ENCODE measurements at regions not wholly inside any gene's neighbourhood (a gene's known extent, or its start where the extent isn't known, plus 50 kb on each side); places are given as distances from the start of the nearest gene placed in this dataset.

- no peak for DNase-seq
Measured at GRCh38 chr15:95265419-95265997, 1034.1 kb downstream of the MCTP2 start.

DNA sequence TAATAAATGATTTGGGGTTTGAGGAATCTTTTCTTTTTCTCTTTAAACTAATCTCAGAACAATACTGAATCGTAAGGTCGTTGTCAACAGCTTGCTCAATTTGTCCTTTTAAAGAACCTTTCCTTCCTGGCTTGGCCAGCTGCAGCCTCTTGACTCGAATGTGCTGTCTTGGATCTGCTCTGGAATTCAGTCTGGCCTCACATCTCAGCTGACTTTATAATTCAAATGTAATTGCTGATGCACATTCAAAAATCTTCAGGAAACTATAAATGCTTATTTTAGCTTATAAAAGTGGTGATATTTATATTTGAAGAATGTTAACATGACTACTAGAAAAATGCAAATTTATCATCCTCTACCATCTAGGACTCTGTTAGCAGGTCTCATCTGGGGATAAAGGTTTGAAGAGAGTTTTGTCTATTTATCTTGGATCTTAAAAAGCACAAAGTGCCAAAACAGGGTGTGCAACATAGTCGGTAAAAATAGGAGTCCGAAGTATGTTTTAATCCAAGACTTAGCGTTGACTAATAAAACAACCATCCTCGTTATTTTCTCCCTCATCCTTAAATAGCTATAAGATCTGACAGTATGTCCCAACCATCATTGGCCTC lies 1035.2 kb downstream of the MCTP2 start:
- no peak for DNase-seq

- no peak for DNase-seq
Measured at GRCh38 chr15:95267481-95267880, 1036.1 kb downstream of the MCTP2 start.

DNA sequence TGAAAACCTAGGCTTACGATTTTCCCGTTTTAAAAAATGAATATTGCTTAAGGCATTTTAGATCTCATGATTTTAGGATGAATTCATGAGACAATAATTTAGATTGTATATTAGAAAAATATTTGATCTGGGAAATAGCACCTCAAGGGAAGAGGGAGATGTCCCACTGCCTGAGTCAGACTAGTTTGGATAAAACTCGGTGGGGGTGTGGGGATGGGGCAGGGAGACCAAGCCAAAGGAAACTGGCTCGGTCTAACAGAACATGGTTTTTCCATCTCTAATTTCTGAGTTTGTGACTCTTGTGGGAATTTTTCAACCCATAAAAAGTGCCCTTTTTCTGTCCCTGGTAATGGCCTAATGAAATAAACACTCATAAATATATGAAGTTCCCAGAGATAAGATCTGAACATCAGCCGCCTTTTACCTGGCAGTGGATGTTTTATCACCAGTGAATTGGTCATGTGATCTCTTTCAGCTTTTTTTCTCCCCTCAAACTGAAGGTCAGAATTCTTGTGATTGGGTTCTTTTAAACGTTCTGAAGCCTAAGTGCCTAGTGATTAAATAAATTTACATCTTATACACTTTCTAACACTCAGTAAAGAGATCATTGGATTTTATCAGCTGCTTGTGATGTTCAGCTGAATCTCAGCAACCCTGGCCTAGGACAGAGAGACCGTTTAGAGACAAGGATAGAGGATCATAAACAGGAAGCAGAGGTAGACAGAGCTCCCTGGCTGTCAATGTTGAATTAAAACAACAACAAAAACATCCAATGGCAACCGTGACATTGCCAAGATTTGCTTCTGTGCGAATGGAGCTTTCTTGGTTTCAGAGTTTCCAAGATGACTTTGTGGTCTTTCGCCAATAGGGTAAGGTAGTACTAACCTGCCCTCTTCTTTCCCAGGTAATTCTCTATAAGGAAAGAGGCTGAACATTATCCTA lies 1038.2 kb downstream of the MCTP2 start:
- DNase-seq, result no peak

DNA sequence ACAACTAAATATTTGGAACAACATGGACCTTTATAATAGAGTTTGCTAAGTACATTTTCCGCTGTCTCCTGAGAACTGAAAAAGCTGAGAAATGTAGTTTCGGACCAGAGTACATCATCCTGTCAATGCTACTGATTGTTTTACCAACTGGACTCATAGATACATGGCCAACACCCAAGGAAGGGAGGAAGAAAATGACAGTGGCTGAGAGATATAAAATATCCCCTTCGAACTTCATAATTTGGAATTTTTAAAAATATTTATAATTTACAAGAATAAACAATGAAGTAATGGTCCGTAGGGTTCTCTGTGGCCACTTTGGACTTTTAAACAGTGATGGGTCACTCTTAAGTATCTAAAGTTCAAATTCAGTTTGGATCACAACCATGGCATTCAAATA lies 1042.7 kb downstream of the MCTP2 start:
- no peak for DNase-seq

DNA sequence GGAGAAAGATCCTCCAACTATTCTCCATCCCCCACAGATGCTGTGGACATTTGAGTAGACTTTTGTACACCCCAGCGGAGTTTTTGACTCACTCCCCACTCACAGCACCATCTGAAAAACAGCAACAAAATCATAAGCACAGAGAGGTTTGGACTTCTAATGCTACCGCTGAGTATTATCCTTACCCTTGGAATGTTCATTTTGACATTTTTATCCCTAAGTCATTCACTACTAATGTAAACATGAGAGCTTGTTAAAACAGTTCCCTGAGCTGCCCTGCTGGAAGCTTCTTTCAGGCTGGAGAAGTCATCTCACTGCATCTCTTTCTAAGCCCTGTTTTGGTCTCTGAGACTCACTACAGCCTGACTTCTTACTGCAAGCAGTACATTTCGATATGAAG lies 1045.9 kb downstream of the MCTP2 start:
- DNase-seq, result no peak

DNA sequence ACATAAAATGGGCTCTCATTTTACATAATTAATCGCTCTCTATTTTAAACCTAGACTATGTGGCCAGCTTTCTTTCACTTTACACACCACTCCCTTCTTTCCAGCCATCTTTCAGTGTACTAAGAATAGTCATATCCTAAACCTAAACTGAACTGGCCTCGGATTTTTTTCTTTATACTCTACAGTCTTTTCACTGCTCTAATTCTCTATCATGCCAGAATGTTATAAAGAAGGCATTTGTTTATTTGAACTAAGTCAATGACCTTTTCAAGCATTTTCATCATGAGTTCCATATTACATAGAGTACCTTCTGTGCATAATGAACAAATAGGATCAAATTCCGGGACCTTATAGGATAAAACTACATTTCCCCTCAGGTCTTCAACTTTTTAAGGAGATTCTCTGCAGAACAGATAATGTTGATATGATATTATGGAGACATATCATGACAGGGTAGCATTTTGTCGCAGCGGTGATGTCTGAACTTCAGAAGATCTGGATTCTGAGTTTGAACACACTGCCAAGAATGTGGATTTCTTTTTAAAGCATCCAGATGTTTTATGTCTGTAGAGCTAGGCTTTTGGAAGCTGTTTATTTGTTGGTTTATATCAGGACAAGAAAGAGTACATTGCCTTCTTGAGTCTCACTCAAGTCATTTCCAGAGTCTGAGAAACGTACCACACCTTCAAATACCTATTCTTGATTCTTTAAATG lies 1047.3 kb downstream of the MCTP2 start:
- no peak for DNase-seq

DNA sequence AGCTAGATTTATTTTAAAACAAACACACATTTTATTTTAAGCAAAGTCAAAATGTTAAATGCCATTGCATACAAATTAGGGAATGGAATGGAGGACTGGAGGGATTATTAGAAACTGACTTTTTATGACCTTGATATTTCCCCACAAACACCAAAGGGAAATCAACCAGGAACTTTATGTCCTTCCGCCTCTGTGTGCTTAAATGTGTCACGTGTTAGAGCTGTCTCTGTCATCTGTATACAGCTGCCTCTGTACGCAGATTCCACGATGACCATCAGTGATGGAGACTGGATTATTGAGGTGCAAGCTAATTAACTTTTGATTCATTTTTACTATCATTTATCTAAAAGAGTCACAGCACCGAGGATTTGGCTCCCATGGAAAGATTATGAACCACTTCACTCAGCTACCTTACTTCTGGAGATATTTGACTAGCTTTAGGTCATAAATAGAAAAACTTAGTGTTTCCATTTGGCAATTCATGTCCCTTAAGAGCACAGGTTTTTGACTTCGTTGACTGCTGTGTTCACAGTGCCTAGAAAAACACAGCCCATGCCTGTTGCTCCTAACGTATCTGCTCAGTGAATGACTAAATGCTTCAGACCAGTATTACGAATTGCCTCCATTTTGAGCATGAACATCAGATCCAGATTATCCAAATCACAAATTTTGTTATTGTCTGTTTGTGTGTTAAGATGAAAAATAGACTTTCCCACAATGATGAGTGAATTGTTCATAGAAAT lies 1048.1 kb downstream of the MCTP2 start:
- no peak for DNase-seq

- no peak for DNase-seq
Measured at GRCh38 chr15:95280711-95281110, 1049.3 kb downstream of the MCTP2 start.

- DNase-seq, result no peak
Measured at GRCh38 chr15:95281470-95281869, 1049.0 kb upstream of the NR2F2 start.

GRCh38 chr15:95284492-95284891 lies 1046.0 kb upstream of the NR2F2 start:
- no peak for DNase-seq

DNA sequence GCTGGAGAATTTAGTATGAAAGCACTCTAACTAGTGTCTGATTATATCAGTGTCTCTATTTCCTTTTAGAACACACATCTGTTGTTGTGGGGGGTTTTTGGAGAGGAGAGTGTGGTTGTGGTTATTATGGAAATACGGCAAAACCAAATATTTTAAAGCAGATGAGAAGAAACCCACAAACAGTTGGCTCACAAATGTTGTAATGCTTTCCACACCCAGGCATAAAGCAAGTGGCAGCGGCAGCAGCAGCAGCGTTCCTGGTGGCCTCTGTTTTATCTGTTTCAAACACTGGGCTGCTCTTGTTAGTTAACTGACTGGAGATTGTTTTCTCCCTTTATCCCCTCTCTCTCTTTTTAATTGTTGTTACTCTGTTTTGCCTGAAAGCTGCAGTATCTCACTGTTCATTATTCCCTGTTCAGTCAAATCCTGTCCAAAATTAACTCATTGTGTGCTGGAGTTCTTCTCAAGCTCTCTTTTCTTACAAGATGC lies 1045.5 kb upstream of the NR2F2 start:
- DNase-seq, result no peak

DNA sequence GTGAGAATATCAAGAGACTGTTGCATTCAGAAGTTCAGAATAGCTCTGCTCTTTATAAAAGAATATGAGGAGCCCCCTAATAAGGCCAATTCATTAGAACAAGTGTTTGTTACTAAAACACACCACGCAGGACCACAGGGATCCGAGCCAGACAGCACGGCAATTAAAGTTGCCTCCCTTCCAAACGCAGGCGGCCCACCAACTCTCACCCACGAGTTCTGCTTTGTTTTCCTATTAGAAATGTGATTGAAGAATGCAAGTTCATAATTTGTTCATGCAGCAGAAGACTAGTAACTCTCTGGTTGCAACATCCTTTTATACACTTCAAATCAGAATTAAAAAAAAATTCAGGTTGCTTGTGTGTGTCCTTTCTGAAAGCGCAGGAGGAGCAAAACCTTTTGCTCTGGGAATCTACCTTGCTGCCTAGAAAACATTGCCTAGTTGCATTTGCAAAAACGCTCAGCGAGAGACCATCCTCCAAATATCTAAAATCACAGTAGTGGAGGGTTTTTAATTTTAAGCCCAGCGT lies 1044.1 kb upstream of the NR2F2 start:
- no peak for DNase-seq

GRCh38 chr15:95287720-95288103 lies 1042.8 kb upstream of the NR2F2 start:
- DNase-seq, result no peak

DNA sequence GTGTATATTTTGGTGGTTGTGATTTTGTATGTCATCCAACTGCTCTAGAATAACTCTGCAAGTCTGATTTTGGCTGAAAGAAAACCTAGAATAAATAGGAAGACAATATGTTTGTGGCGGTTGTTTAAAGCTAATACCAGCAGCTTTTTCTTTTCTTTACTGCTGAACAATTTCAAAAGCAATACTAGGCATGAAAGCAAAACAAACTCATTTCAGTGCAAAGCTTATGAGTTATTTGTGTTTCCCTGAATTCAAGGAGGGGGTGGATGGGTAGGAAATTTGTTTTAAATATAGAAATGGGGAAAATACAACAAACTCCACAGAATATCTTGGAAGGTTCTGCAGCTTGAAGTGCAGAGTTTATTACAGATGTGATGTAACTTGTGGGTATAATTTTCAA lies 1041.9 kb upstream of the NR2F2 start:
- no peak for DNase-seq

- no peak for DNase-seq
Measured at GRCh38 chr15:95290176-95290974, 1040.1 kb upstream of the NR2F2 start.

DNA sequence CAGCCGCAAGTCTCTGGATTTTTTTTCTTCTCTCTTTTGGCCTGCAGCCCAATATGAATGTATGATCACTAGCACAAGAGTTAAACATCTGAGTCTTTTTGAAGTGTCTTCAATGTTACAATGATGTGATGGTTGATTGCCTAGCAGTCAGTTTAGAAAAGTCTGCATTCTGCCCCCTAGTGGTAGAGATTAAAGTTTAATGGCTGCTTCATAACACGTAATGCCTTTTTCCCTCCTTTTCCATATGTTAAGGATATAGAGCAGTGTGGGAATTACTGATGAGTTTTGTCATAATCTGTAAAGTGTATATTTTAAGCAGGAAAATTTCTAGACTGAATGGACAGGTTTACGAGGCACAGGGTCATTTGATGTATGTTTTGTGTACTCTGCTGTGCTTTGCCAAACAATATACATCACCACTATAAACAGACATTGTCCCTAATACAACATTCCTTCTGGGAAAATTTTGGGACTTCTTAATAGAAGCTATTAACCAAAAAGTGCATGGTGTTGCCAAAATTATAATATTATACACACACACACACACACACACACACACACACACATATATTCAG lies 1038.5 kb upstream of the NR2F2 start:
- DNase-seq, result peak; percentile 4

DNA sequence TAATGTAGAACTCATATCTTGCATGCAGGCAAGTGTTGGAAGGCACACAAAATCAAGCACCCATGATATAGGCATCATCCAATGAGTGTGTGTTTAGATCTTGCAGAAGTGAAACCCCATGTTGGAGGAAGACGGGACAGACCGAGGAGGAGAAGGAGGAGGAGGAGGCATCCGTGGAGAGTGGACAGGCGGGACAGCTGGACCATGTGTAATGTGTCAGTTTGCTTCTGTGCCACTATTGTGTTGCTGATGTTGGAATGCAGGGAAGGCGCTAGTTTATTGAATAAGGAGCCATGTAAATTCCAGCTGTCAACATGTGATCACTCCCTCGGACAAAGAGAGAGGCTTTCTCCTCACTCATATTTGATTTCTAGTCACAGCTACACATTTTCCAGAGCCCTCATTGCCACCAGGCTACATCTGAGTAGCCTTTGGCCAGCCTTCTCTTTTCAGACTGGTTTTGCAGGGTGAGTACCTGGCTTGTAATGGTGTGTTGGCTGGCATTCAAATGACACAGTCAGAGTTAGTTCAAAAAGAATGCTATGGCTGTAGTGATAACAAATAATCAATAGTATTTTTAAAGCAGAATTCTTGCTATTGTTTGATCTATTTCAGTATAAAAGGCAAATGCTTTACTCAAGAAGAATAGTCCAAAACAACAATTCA lies 1037.6 kb upstream of the NR2F2 start:
- DNase-seq, result no peak

GRCh38 chr15:95293456-95294031 lies 1037.0 kb upstream of the NR2F2 start:
- no peak for DNase-seq

DNA sequence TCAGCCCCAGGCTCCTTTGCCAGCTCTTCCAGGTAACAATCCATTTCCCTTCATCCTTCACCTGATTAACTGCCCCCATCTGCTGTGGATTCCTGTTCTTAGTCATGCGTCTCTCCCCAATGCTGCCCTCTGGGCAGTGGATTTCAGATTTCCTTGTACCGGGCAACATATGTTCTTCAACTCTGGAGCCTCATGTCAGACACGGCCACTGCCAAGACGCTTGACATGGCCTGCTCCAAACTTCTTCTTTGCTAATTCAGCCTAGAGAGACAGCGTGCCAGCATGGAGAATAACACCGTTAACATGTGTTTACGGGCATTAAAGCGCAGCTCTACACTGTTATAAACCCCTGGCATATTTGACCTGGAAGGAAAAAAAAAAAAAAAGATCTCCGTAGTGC lies 1035.1 kb upstream of the NR2F2 start:
- DNase-seq, result no peak
